HCT116 (cell line): ENCODE measurements at regions not wholly inside any gene's neighbourhood (a gene's known extent, or its start where the extent isn't known, plus 50 kb on each side); places are given as distances from the start of the nearest gene placed in this dataset.
A peak's percentile ranks its signal among the peaks of the same experiment; 100 is the strongest.

ENCODE experiments used
- ATAC-seq: fragments of 200-7000 bp; cut with Tn5 transposase; 2 replicates; pipeline ENCODE4 v1.9.1; 2020; ENCODE audit warnings: mild to moderate bottlenecking, moderate library complexity
- BruUV-seq: library from RNA; stranded (reverse); fragments of 400-500 nt; replicated peaks from 2 replicates; lab custom pipeline; 2021; lab: Mats Ljungman, UMichigan
- CTCF ChIA-PET: fragments of 300-600 bp; sonication (Branson Sonifier 250); formaldehyde crosslinking; loops from one replicate; lab custom pipeline; 2021; ENCODE audit warnings: antibody characterized with exemption; lab: Charles Lee
- POLR2A ChIA-PET: fragments of 300-600, 350-600 bp; sonication (Branson Sonifier 250); formaldehyde crosslinking; loops from one replicate; lab custom pipeline; 2021; ENCODE audit warnings: antibody characterized with exemption; lab: Charles Lee
- RAD21 ChIA-PET, 2 experiments: fragments of 300-600 bp; sonication (Branson Sonifier 250); formaldehyde crosslinking; loops; one replicate each; lab custom pipeline; 2023; ENCODE audit warnings: low total read pairs in 2 of 2; ENCODE audit not compliant: uncharacterized antibody in 2 of 2, unreplicated experiment in 2 of 2, low non-redundant PET in 1 of 2; lab: Charles Lee
- DNase-seq: peaks from one replicate; pipeline ENCODE4 v3.0.0-alpha.2; 2010; ENCODE audit warnings: low read depth, low spot score
- H2AFZ ChIP-seq: fragments of 200-600 bp; shearing (Covaris generic), sonication (generic); 2 replicates; pipeline ENCODE4 v1.6.1; 2017; ENCODE audit warnings: low read depth, mixed run types, mixed read lengths, antibody characterized with exemption, low read length; ENCODE audit not compliant: poor library complexity, severe bottlenecking
- H3K27ac ChIP-seq: 2 replicates; pipeline ENCODE4 v1.5.1; 2012; ENCODE audit warnings: low read depth, low read length
- H3K27me3 ChIP-seq: fragments of 200-600 bp; sonication (generic); 2 replicates; pipeline ENCODE4 v1.6.1; 2016; ENCODE audit warnings: mixed run types, low read length, mixed read lengths; ENCODE audit not compliant: insufficient read depth
- H3K36me3 ChIP-seq, 2 experiments: fragments of 200-500 bp in 1 of 2; fragments of 200-600 bp in 1 of 2; sonication (Bioruptor generic) in 1 of 2; sonication (generic) in 1 of 2; 2 replicates each; pipeline versions ENCODE4 v1.5.1 to v1.6.1; 2014 to 2016; ENCODE audit warnings: low read length in 2 of 2, inconsistent platforms in 1 of 2, mixed read lengths in 1 of 2, mixed run types in 1 of 2; ENCODE audit not compliant: insufficient read depth in 2 of 2, control insufficient read depth in 1 of 2
- H3K4me1 ChIP-seq, 2 experiments: fragments of 200-600 bp in 1 of 2; sonication (generic) in 1 of 2; 2 replicates each; pipeline versions ENCODE4 v1.5.1 to v1.6.1; 2012 to 2017; ENCODE audit warnings: low read length in 2 of 2, inconsistent platforms in 1 of 2, mild to moderate bottlenecking in 1 of 2, mixed read lengths in 1 of 2, mixed run types in 1 of 2, moderate library complexity in 1 of 2; ENCODE audit not compliant: insufficient read depth in 2 of 2, control insufficient read depth in 1 of 2
- H3K4me2 ChIP-seq: fragments of 200-600 bp; sonication (generic); 2 replicates; pipeline ENCODE4 v1.6.1; 2017; ENCODE audit warnings: mixed run types, low read length, mixed read lengths
- H3K4me3 ChIP-seq, 2 experiments: fragments of 200-600 bp in 1 of 2; sonication (generic) in 1 of 2; replicated peaks in 1 of 2; 2 replicates each; pipeline ENCODE4 v1.5.1; 2011 to 2016; ENCODE audit warnings: low read length in 2 of 2, control low read depth in 1 of 2, low read depth in 1 of 2, mild to moderate bottlenecking in 1 of 2, mixed read lengths in 1 of 2, mixed run types in 1 of 2
- H3K79me2 ChIP-seq: fragments of 200-600 bp; sonication (generic); 2 replicates; pipeline ENCODE4 v1.6.1; 2017; ENCODE audit warnings: mild to moderate bottlenecking, mixed run types, low read length, moderate library complexity, mixed read lengths; ENCODE audit not compliant: insufficient read depth
- H3K9ac ChIP-seq: fragments of 200-600 bp; sonication (generic); 2 replicates; pipeline ENCODE4 v1.6.1; 2016; ENCODE audit warnings: low read length, mixed read lengths
- H3K9me2 ChIP-seq: fragments of 200-600 bp; sonication (generic), shearing (Covaris generic); 2 replicates; pipeline ENCODE4 v1.6.1; 2017; ENCODE audit warnings: mixed run types, mild to moderate bottlenecking, moderate library complexity; ENCODE audit not compliant: insufficient read depth
- H3K9me3 ChIP-seq, 2 experiments: fragments of 200-500 bp in 1 of 2; fragments of 200-600 bp in 1 of 2; sonication (Bioruptor generic) in 1 of 2; sonication (generic) in 1 of 2; 2 replicates each; pipeline ENCODE4 v1.6.1; 2014 to 2017; ENCODE audit warnings: low read length in 2 of 2, mixed read lengths in 2 of 2, inconsistent platforms in 1 of 2, low read depth in 1 of 2, mild to moderate bottlenecking in 1 of 2, mixed run types in 1 of 2, moderate library complexity in 1 of 2; ENCODE audit not compliant: control insufficient read depth in 1 of 2, insufficient read depth in 1 of 2
- H4K20me1 ChIP-seq: fragments of 200-600 bp; sonication (generic), shearing (Covaris generic); 2 replicates; pipeline ENCODE4 v1.6.1; 2017; ENCODE audit warnings: mixed run types, mild to moderate bottlenecking, moderate library complexity; ENCODE audit not compliant: insufficient read depth
- ATF3 ChIP-seq: IDR thresholded peaks from 2 replicates; pipeline ENCODE4 v1.6.1; 2012
- CEBPB ChIP-seq: IDR thresholded peaks from 2 replicates; pipeline ENCODE4 v1.6.1; 2012; ENCODE audit warnings: low read depth
- EZH2 ChIP-seq: fragments of 200-600 bp; sonication (generic); IDR thresholded peaks from 2 replicates; pipeline ENCODE4 v1.6.1; 2017; ENCODE audit warnings: antibody characterized with exemption, mixed run types
- EZH2phosphoT487 ChIP-seq: fragments of 200-600 bp; IDR thresholded peaks from 2 replicates; pipeline ENCODE4 v1.6.1; 2018; ENCODE audit warnings: antibody characterized with exemption, borderline replicate concordance
- POLR2AphosphoS5 ChIP-seq: IDR thresholded peaks from 2 replicates; pipeline ENCODE4 v1.6.1; 2011; ENCODE audit warnings: mild to moderate bottlenecking, low read depth, low read length, moderate library complexity
- RAD21 ChIP-seq: IDR thresholded peaks from 2 replicates; pipeline ENCODE4 v1.6.1; 2012; ENCODE audit warnings: low read depth, mild to moderate bottlenecking
- SP1 ChIP-seq: IDR thresholded peaks from 2 replicates; pipeline ENCODE4 v1.6.1; 2012; ENCODE audit warnings: low read depth
- TCF7L2 ChIP-seq: IDR thresholded peaks from 2 replicates; pipeline ENCODE4 v1.7.0; 2011; ENCODE audit warnings: borderline replicate concordance, inconsistent platforms; ENCODE audit not compliant: insufficient read depth, insufficient read length; ENCODE audit errors: extremely low read depth
- ZFX ChIP-seq: fragments of 450-650 bp; IDR thresholded peaks from 2 replicates; pipeline ENCODE4 v1.6.1; 2017
- ZNF274 ChIP-seq: fragments of 200-500 bp; sonication (Bioruptor generic); IDR thresholded peaks from 2 replicates; pipeline ENCODE4 v1.6.1; 2014; ENCODE audit warnings: mild to moderate bottlenecking, low read depth, low read length, inconsistent platforms
- intact Hi-C: fragments of 100-400 bp; cut with micrococcal nuclease; formaldehyde crosslinking; loops from 2 replicates; pipeline ENCODE4 v1.10.0; 2022
- TF ChIP-seq, protein P1 (sequence below): IDR thresholded peaks from 2 replicates; pipeline ENCODE4 v1.6.1; 2012

GRCh38 chr7:7105800-7106582 lies 76.4 kb upstream of the C1GALT1 start:
- intact Hi-C loops = loop anchor here (10.0 kb wide), 3 partner anchors 139 to 1189 kb away; no protein-coding TSS in a partner anchor
- H3K9me3 ChIP-seq = no peaks in the 10 kb centered on the region
- no peaks in the 10 kb centered on the region for H3K27me3 ChIP-seq
- no peak overlapping the region for H3K4me2 ChIP-seq
- RAD21 ChIA-PET = no interaction called here
- BruUV-seq = no TSS peak
- ATAC-seq = no peak
- no peak for TF ChIP-seq EZH2phosphoT487
- no peak for TF ChIP-seq ZNF274
- no peak for TF ChIP-seq TCF7L2
- TF ChIP-seq, protein P1, sequence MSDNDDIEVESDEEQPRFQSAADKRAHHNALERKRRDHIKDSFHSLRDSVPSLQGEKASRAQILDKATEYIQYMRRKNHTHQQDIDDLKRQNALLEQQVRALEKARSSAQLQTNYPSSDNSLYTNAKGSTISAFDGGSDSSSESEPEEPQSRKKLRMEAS = no peak
- no peak for TF ChIP-seq EZH2
- no peak for TF ChIP-seq SP1
- no peak for TF ChIP-seq ZFX
- TF ChIP-seq ATF3 = no peak
- TF ChIP-seq POLR2AphosphoS5 = no peak
- TF ChIP-seq RAD21 = no peak
- no peak for TF ChIP-seq CEBPB
- H3K79me2 ChIP-seq = no peaks in the 10 kb centered on the region
- no peak overlapping the region for H3K27ac ChIP-seq
- peaks cover 0 to 4% of the 10 kb centered on the region in 2 experiments; a peak in 1 of 4 replicates for H3K4me1 ChIP-seq
- POLR2A ChIA-PET = interaction anchor here (0.5 to 1.8 kb wide), 2 partner anchors 76 to 97 kb away, joined by 3 to 6 read pairs; partner anchors contain the start of gene C1GALT1
- no peaks in the 10 kb centered on the region for H3K36me3 ChIP-seq
- H3K9ac ChIP-seq = no peak overlapping the region
- H2AFZ ChIP-seq = peak overlapping the region; percentile 16
- CTCF ChIA-PET = interaction anchor here (0.8 to 1.3 kb wide), 4 partner anchors 11 to 318 kb away, joined by 3 to 6 read pairs (median 4); no protein-coding TSS in a partner anchor
- H4K20me1 ChIP-seq = no peaks in the 10 kb centered on the region
- DNase-seq = no peak
- no peaks in the 10 kb centered on the region for H3K9me2 ChIP-seq
- H3K4me3 ChIP-seq = no peak overlapping the region
